ENCODE measurements at regions not wholly inside any gene's neighbourhood (a gene's known extent, or its start where the extent isn't known, plus 50 kb on each side); places are given as distances from the start of the nearest gene placed in this dataset.

DNA sequence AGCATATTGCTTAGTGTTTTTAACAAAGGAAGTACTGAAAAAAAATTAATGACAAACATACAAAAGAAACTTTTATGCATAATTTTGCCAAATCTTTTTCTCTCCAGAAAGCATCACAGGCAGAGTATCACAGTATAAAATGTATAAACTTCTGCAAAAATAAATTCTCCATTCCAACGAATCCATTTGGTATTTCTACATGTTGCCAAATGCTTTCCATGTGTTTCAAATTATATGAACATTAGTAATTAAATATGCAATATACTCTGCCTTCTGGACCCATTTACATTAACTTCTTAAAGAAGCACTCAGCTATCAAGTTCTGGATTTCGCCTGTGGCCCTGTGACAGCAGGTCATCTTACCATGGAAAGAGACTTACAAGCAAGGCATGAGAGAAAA lies 189.1 kb upstream of the ALCAM start:
- DNase-seq (ENCODE audit: low read depth in 2 of 2), result no peak

DNA sequence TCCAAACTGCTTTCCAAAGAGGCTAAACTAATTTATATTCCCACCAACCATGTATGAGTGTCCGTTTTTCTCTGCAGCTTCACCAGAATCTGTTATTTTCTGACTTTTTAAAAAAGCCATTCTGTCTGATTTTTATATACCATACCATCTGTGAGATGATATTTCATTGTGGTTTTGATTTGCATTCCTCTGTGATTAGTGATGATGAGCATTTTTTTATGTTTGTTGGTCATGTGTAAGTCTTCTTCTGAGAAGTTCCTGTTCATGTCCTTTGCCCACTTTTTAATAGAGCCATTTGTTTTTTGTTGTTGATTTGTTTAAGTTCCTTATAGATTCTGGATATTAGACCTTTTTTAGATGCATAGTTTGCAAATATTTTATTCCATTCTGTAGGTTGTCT lies 179.4 kb upstream of the ALCAM start:
- DNase-seq (ENCODE audit: low read depth in 2 of 2), result no peak

DNA sequence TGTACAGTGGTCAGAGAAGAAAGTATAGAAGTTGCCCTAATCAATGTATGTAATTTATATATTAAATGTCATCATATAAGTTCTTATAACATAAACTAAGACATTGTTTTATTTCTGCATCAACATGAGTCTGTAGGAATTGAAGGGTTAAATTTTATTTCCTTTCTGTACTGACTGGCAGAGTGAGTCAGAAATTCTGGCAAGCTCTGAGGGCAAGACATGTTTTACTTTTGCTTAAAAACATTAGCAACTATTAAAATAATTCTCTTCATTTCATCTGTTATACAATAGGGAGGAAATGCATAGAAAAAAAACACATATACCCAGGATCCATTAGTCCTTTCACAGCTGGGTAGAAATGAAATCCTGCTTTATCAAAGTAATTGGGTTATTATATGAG lies 171.4 kb upstream of the ALCAM start:
- DNase-seq (ENCODE audit: low read depth in 2 of 2), result no peak

DNA sequence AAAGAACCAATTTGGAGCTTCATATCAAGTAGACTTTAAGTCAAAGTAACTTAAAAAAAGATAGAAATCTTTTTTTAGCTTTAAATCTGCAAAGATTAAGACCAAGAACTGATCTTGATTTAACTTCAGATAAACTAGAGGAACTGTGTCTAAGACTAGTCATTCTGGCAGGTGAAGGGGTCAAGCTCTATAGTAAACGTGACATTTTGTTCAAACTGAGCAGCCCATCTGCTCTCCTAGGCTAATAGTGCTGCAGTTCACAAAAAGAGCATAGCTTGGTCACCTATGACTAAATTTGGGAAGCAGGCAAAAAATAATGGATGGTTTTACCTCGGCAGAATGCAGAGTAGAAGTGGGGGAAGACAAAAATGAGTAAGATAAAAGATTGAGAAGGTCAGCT lies 168.8 kb upstream of the ALCAM start:
- no peak for DNase-seq (ENCODE audit: low read depth in 2 of 2)

DNA sequence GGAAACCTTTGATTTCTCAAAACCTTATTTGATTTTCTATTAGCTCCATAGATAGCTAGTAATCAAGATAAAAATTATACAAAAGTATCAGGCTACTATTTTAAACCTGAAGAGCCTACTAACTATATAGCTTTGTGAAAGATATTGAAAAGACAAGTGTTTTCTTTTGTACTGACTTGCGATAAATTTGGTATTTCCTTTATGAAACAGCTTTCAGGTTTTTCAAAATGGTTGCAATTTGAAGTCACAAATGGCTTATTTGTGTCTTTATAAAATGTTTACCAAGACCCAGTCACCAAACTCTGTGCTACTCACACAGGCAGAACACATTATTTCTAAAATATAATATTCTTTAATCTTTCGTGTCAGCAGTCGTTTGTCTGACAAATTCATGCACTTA lies 167.5 kb upstream of the ALCAM start:
- DNase-seq (ENCODE audit: low read depth in 2 of 2), result no peak

DNA sequence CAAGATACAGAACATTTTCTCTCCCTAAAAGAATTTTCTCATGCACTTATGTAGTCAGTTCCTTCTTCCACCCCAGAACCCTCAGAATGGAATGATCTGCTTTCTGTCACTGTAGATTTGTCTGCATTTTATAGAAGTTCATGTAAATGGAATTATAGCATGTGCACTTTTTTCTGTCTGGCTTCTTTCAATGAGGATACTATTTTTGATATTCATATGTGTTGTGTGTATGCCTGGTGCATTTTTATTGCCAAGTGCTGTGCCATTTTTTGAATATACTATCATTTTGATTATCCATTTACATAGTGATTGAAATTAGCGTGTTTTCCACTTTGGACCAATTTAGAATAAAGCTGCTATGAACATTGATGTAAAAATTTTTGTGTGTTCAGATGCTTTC lies 156.6 kb upstream of the ALCAM start:
- DNase-seq (ENCODE audit: low read depth in 2 of 2), result no peak

DNA sequence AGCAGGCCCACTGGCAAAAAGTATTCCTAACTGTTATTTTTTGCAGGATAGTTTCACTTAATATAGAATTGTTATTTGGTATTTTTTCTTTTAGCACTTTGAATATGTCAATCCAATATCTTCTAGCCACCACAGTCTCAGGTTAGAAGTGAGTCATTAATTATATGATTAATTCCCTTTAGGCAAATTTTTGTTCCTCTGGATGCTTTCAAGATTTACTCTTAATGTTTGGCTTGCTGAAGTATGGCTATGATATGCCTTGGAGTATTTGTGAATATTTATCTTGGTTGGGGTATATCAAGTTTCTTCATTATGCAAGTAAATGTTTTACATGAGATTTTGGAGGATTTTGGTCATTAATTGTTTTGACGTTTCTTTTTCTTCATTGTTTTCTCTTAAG lies 152.1 kb upstream of the ALCAM start:
- DNase-seq (ENCODE audit: low read depth in 2 of 2), result no peak

DNA sequence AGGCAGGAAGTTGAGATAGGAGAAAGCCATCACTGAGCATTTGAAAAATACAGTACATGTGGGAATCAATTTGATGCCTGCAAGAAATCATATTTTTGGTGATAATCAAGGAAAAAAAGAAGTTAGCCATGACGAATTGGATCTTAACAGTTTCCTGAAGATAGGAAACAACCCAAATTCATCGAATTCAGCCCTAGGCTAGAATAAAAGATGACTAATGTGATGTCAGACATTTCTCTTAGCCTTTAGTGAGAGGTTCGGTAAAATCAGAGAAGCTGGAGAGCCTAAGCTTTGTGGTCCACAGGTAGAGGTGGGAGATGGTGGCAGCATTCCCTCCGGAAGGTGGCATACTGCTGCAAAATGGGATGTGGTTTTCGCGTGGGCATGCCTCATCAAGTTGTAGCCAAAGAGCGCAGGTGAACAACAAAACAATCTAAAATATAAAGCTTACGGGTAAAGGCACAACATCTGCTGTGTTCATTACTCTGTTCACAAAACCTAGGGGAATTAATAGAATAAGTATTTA lies 144.1 kb upstream of the ALCAM start:
- DNase-seq (ENCODE audit: low read depth in 2 of 2), result no peak

DNA sequence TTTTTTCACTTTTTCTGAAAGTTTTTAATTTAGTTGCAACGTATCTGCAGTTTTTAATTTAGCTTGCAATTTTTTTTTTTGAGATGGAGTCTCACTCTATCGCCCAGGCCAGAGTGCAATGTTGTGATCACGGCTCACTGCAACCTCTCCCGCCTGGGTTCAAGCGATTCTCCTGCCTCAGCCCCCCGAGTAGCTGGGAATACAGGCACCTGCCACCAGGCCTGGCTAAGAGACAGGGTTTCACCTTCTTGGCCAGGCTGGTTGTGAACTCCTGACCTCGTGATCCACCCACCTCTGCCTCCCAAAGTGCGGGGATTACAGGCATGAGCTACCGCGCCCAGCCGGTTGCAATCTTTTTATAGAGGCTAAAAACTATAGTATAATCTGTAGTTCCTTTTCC lies 142.9 kb upstream of the ALCAM start:
- DNase-seq (ENCODE audit: low read depth in 2 of 2), result no peak

DNA sequence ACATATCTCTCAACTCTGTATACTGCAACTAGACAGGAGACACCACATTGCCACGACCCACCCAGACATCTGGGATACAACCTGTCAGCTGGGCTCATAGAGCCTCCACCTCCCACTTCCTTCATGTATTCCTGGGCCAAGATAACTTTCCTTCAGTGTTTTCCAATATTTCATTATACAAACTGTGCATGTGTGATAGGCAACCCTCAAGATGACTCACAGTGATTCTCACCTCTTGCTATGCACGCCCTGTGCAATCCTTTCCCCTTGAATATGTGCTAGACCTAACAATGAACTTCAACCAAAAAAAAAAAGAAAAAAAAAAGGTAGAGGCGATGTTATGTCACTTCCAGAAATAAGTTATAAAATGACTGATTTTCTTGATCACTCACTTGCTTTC lies 138.0 kb upstream of the ALCAM start:
- no peak for DNase-seq (ENCODE audit: low read depth in 2 of 2)

DNA sequence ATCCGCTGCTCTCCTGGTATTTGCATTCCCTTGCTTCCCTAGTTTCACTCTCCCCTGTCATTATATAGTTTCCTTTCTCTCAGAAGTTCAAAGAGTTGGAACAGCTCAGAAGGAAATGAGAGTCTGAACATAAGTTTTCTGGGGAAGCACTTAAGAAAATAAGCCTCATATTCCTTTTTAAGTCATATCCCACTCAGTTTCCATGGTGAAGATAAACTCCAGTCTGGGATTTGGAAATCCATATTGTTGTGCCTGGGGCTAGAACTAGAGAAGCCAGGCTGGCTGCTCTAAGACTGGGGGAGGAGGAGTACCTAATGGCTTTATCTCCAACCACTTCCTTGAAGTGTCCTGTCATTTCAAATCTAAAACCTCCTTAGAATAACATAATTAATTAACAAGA lies 134.2 kb upstream of the ALCAM start:
- DNase-seq (ENCODE audit: low read depth in 2 of 2), result no peak

DNA sequence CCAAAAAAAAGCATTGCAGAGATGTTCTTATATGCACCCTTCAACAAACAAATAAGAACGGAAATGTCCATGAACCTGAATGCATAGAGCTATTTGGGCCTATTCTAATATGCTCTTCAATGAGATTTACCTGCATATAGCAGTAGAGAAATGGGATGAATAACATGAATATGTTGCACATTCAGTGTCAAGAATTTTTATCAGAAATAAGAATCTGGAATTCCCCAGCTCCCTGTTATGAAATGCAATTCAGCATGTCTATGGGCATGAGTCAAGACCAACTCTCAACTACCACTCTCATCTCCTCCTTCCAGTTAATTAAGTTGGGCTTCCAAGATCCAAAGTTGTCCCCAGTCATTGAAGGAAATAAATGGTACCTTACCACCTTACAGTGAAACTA lies 133.7 kb upstream of the ALCAM start:
- DNase-seq (ENCODE audit: low read depth in 2 of 2), result no peak

DNA sequence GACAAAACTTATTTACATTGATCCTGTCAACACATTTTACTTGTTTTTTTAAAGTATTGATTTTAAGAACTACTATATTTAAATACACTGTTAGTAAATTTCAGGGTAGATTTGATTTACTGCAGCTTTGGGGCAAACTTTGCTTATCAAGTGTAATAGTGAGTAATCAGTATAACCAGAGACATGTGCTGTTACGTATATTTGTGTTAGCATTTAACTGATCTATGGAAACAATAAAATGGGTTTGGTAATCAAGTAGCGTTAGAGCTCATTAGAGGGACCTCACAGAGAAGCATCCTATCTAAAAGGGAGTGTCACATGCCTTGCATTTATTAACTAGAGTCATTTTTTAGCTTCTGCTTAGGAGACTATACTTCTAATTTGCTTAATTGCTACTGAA lies 131.5 kb upstream of the ALCAM start:
- no peak for DNase-seq (ENCODE audit: low read depth in 2 of 2)

DNA sequence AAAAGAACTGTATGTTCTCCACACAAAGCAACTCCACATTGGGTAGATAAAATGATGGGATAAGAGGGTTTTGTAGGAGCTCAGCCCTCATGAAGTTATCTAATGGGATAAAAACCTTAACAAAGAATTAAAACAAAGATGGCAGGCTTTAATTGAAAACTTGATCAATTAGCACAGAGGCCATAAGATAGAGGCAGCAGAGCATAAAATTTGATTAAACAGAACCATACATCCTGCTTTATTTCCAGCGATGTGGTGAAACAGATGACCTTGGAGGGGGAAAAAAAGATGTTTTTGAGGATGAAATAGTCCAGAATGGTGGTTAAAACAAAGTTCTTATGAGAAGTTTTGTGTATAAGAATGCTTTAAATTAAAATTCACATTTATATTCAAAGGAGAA lies 130.9 kb upstream of the ALCAM start:
- DNase-seq (ENCODE audit: low read depth in 2 of 2), result no peak

DNA sequence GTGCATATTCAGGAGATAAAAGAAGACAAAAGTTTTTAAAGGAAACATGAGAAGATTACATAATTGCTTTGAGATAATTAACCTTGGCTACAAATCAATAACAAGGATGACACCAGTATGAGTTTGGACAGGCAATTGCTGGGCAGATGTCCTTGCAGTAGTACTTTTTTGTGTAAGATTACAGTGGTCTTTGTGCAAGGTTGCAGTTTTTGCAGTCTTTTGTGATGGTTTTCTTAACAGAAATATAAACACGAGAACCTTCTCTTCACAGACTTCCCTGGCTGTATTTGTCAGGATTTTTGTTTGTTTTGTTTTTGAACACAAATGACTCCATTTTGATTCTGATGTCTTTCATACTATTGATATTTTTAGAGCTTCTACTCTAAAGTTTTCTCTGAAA lies 128.3 kb upstream of the ALCAM start:
- DNase-seq (ENCODE audit: low read depth in 2 of 2), result no peak

DNA sequence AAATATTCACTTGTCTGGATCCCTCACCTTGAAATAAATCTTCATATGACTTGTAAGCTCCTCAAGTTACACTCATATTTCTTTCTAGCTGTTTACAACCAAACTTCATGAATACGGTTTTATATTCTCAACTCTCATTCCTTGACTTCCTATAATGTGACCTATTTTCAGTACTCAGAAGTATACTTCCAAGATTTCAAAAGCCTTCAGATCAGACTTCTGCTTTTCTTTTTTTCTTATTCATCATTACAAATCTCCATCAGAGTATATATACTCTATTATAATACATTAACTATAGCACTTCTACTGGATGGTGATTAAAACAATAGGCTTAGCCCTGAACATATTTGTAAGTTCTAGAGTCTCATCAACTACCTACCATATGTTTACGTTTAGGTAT lies 123.6 kb upstream of the ALCAM start:
- DNase-seq (ENCODE audit: low read depth in 2 of 2), result no peak

DNA sequence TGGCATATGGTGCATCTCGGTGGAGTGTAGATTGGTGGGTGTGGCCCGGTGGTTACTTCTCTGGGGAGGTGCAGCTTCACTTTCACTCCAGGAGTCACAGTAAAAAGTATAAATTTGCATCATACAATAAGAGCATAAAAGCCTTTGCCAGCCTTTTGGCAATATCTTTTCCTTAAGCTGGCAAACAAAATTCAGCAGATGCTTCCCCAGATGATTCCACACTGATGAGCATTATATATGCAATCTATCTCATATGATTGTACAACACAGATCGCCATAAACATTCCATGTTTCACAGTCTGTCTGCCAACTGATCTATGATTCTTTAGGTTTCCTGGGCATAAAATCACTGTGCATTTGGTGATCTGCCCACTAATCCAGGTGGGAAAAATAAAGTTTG lies 120.2 kb upstream of the ALCAM start:
- no peak for DNase-seq (ENCODE audit: low read depth in 2 of 2)

DNA sequence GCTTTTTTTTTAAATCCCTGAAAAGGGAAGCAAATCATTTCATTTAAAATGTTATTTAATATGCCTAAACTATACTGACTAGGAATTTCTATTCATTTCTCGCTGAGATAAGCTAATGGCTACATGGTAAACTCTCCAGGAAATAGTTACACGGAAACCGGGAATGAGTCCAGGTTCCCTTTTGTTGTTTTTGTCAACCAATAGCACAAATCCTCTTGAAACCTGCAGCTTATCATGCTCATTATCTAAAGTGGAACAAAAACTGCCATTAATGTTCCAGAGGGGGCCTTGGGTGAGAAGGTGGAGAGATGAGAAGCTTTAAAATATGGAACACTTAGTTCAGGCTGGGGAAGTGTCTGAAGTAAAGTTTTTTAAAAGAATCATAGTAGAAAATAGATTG lies 113.5 kb upstream of the ALCAM start:
- no peak for DNase-seq (ENCODE audit: low read depth in 2 of 2)

DNA sequence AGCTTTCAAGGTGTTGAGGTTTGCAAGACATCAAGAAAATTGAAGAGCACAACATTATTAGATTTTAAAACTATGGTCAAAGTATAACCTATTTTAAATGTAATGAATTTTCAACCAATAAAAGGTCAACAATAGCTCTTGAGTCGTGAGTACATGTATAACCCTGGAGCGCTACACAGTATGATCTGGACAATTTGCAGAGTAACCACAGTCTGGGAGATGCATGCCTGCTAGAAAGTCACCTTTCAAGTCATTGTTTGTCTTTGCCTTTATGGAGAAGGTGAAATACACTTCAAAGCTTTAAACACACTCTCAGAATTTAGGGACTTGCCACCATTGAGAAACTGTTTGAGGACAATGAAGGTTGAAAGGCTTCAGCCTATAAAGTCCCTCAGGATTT lies 112.6 kb upstream of the ALCAM start:
- no peak for DNase-seq (ENCODE audit: low read depth in 2 of 2)

DNA sequence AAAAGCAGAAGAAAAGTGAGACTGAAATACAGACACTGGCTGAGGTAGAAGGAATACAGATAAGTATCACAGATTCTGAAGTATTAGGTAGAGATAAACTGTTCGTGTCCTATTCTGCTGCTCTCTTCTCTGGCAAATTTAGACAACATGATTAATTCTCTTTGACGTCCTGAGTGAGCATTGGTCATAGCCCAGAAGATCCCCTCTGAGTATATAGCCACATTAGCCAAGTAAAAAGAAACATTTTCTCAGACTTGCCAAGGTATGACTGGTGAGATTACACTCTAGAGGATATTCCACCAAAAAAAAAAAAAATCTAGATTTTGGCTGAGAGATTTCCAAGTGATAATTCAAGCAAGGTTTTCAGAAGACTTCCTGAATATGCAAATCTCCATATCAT lies 111.4 kb upstream of the ALCAM start:
- no peak for DNase-seq (ENCODE audit: low read depth in 2 of 2)

DNA sequence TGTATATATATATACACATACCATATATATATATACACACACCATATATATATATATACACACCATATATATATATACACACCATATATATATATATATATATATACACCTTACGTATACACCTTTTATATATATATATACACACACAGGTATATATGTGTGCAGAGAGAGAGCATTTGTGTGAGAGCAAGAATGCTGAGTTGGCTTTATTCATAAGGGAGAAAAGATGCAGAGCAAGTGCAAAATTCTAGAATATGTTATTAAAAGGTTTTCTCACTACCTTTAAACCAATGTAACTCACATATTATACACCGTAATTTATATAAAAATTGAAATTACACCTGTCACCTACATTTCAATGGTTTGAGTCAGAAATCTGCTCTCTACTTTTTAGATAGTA lies 107.2 kb upstream of the ALCAM start:
- DNase-seq (ENCODE audit: low read depth in 2 of 2), result no peak

DNA sequence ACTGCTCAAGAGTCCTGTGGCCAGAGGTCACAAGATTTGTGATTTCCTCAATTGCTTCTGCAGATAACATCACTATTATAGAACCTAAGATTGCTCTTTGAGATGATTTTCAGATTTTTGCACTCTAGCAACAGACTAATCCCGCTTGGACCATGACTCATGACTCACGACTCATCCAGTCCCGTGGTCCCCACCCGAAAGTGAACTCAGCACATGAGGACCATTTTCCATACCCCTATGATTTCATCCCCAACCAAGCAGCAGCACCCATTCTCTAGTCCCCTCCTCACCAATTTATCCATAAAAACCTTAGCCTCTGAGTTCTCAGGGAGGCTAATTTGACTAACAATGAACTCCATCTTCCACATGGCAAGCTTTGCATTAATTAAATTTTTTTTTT lies 106.3 kb upstream of the ALCAM start:
- no peak for DNase-seq (ENCODE audit: low read depth in 2 of 2)

DNA sequence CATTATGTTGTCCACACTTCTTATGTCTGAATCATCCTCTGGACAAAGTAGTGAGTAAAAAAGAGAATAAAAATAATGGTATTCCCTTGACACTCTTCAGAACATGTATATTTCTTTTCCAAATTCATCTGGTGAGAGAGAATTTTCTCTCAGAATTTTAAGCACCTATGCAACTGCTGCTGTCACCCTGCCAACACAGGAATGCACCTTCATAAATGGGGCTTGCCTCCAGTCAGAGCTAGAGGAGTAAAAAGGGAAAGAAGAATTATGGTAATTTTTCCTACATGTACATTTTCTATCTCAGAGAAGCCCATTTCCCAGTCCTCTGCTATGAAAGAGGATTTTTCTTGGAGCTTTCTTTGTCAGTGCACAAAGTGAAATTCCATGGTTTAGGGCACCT lies 92.2 kb upstream of the ALCAM start:
- no peak for DNase-seq (ENCODE audit: low read depth in 2 of 2)

DNA sequence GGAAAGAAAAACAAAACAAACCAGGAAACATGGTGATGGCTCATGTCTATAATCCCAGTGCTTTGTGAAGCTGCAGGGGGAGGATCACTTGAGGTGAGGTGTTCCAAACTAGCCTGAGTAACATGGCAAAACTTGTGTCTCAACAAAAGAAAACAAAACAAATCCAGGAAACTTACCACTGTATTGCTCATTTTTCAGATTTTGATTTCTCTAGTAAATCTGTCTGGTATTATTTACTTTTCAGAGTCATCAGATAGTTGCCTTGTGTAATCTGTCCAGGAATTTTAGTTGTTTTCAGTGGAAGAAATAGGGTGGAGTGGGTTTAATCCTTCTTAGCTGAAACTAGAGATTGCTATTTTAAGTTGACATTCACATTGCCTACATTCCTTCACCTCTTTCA lies 91.8 kb upstream of the ALCAM start:
- DNase-seq (ENCODE audit: low read depth in 2 of 2), result no peak

DNA sequence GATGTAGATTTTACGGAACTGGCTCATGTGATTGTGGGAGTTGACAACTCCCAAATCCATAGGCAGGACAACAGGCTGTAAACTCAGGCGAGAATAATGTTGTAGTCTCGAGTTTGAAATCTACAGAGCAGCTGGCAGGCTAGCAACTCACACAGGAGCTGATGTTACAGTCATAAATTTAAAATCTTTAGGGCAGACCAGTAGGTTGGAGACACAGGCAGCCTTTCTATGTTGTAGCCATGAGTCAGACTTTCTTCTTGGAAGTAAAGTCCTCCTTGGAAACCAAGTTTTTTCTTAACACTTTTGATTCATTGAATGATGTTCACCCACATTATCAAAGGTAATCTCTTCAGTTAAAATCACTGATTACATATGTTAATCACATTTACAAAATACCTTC lies 89.1 kb upstream of the ALCAM start:
- DNase-seq (ENCODE audit: low read depth in 2 of 2), result no peak
